Right renal cortex interstitium (tissue), 3 donors: ENCODE measurements at regions not wholly inside any gene's neighbourhood (a gene's known extent, or its start where the extent isn't known, plus 50 kb on each side); places are given as distances from the start of the nearest gene placed in this dataset.
"Not testable (repeated sequence)": the region's sequence is repeated elsewhere in the genome, so short reads cannot be mapped to it uniquely, and the experiment has no call there.

ENCODE experiments used
- DNase-seq, 3 donors: peaks; one replicate each; pipeline ENCODE4 v3.0.0-alpha.2; 2013; ENCODE audit warnings: low read depth in 3 of 3, low spot score in 2 of 3

DNA sequence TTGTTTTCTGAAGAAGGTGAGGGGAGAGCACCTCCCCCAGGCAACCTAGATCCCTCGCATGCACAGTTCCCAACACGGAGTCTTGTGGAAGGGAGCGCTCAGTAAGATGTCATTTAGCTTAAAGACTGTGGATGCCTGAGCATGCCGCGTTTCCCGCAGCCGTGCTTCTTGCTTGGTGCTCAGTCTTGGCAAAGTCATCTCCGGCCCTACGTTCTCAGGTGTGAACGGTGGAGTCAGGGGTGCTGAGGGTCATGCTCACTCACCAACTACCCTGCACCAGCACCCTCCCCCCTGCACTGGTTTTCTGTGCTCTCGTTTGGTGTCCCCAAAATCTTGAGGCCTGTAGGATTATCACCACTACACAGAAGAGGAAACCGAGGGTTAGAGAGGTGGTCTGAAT lies 202.1 kb downstream of the RHOU start:
- DNase-seq = no peak

- DNase-seq = peak in 1 of 3 donors; percentile 20
Observed at GRCh38 chr1:228937851-228938536, 202.7 kb downstream of the RHOU start.

GRCh38 chr1:228938537-228938901 lies 203.2 kb downstream of the RHOU start:
- DNase-seq = peak in 1 of 3 donors; percentile 20

DNA sequence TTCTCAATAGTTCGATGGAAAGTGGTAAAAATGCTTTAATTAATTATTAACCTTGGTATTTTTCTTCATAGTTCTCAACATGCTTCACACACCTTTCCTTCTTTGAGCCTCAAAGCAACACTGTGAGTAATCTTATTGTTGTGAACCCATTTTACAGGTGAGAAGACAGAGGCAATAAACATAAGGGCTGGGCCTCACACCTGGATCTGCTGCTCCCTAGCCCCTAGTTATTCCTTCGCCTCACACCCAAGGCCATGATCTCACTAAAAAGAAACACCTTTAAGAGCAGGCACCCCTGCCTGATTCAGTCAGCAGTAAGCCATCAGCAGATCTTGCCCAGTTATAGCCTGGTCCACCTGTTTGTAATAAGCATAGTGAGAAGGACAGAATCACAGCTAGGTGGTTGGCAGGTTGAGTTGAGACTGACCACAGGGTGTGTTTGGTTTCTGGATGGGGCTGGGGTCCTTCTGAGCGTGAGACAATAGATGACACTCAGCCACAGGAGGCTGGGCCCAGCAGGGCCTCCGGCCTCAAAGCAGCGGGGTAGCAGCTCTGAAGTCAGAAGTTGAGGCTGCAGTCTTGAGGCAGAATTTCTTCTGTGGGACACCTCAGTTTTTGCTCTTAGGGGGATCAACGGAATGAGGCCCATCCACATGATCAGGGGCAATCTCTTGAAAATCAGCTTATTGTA lies 203.9 kb downstream of the RHOU start:
- no peak for DNase-seq

DNA sequence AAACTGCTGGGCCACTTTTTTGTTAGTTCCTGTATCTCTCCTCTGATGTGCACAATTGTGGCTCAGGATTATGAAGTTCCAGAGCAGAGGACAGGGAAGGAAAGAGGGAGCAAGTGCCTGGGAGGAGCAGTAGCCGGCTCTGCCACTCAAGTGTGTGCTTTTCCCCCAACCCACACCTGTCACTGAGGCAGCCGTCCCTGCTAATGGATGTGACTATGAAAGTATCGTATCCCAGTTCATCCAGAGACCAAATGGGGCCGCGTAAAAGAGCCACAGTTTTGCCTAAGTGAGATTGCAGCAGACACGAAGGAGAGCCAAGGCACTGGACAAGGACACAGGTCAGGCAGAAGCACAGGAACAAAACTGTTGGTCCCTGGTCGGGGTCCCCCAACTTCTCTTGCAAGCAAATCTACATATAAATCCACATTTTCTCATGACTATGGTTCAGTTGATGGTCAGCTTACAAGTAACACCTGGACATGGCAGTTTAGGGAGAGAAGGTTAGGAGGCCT lies 204.7 kb downstream of the RHOU start:
- no peak for DNase-seq

GRCh38 chr1:228940526-228940925 lies 205.2 kb downstream of the RHOU start:
- DNase-seq = no peak

DNA sequence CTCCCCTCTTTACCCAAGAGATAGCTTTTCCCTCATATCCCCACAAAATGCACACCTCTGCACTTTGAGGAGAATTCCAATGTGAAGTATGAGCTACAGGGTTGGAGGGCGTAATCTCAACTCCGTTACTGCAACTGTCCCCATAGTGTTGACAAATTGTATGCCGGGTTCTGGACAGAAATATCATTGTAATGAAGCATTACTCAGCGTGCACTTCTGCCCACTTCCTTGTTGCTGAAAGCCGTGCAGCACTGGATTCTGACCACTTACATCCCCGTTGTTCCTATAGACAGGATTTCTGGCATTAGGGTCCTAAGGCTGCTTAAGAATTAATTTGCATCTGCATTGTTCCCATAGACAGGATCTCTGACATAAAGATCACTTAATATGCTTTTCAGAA lies 205.6 kb downstream of the RHOU start:
- no peak for DNase-seq

DNA sequence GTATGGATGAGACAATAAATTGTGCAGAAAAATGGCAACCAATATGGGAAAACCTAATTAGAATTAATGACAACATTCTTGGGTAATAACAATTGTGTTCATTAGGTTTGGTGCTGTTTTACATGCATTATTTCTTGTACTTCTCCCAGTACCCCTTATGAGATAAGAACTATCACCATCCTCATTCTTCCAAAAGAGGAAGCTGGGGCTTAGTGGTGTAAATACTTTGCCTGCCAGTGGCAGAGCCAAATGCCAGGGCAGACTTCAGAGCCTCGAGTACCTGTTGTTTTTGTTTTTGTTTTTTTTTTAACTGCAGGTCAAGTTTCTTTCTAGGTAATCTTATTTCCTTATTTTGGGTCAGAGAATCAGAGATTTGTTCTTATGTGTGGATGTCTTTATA lies 206.4 kb downstream of the RHOU start:
- no peak for DNase-seq

GRCh38 chr1:228943436-228943835 lies 208.2 kb downstream of the RHOU start:
- DNase-seq = no peak

GRCh38 chr1:228944296-228944695 lies 209.0 kb downstream of the RHOU start:
- no peak for DNase-seq

GRCh38 chr1:228944935-228945371 lies 209.7 kb downstream of the RHOU start:
- DNase-seq = no peak

- DNase-seq = no peak
Observed at GRCh38 chr1:228945885-228946284, 210.6 kb downstream of the RHOU start.

GRCh38 chr1:228949617-228950016 lies 214.3 kb downstream of the RHOU start:
- not testable (repeated sequence) for DNase-seq

DNA sequence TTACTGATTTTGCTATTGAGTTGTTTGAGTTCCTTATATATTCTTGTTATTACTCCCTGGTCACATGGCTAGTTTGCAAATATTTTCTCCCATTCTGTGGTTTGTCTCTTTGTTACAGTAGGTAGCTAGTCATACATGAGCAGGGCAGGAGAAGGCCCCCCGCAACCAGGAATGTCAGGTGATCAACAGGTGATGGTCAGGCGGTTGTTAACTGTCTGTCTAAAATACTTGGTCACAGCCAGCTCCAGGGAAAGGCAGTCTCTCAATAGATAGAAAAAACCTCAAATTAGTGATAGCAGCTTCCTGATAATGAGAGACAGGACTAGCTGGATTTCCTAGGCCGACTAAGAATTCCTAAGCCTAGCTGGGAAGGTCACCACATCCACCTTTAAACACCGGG lies 217.9 kb downstream of the RHOU start:
- DNase-seq = no peak

DNA sequence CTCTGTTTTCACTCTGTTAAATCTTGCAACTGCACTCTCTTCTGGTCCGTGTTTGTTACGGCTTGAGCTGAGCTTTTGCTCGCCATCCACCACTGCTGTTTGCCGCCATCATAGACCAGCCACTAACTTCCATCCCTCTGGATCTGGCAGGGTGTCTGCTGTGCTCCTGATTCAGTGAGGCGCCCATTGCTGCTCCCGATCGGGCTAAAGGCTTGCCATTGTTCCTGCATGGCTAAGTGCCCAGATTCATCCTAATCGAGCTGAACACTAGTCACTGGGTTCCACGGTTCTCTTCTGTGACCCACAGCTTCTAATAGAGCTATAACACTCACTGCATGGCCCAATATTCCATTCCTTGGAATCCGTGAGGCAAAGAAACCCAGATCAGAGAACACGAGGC lies 218.5 kb downstream of the RHOU start:
- DNase-seq = not testable (repeated sequence)

- DNase-seq = no peak
Observed at GRCh38 chr1:228955691-228956090, 220.4 kb downstream of the RHOU start.

GRCh38 chr1:228956864-228957263 lies 221.6 kb downstream of the RHOU start:
- no peak for DNase-seq

DNA sequence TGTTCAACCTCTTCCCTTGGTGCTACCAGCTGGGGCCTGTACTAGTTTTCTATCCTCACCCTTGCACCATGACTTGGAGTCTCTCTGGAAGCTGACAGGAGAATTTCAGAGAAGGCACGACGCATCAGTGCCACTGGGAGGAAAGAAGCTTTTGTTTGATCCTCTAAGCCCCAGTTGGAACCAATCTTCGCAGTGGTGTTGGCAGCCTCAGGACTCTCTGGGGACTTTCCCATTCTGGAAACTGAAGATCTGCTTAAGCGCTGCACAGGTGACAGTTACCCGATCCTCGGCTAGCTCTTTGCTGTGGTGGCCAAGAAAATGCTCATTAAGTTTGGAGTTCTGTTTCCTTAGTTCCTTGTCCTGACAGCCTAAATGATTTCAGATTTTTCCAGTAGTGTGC lies 222.3 kb downstream of the RHOU start:
- no peak for DNase-seq

- no peak for DNase-seq
Observed at GRCh38 chr1:228958121-228958520, 222.8 kb downstream of the RHOU start.

- DNase-seq = no peak
Observed at GRCh38 chr1:228958741-228959140, 223.5 kb downstream of the RHOU start.

GRCh38 chr1:228960705-228961104 lies 225.4 kb downstream of the RHOU start:
- DNase-seq = no peak

- DNase-seq = no peak
Observed at GRCh38 chr1:228961511-228961910, 226.2 kb downstream of the RHOU start.
